Coronary artery (tissue), 2 donors: ENCODE measurements at regions not wholly inside any gene's neighbourhood (a gene's known extent, or its start where the extent isn't known, plus 50 kb on each side); places are given as distances from the start of the nearest gene placed in this dataset.
"Not testable (repeated sequence)": the region's sequence is repeated elsewhere in the genome, so short reads cannot be mapped to it uniquely, and the experiment has no call there.

Experiments used
- DNase-seq: peaks from one replicate; pipeline ENCODE4 v3.0.0-alpha.2; 2017; ENCODE audit warnings: low spot score
- H3K27ac ChIP-seq, 2 donors: fragments of 200-600 bp; sonication (generic); one replicate each; pipeline ENCODE4 v1.5.1; 2016 to 2019
- H3K4me3 ChIP-seq: fragments of 200-600 bp; sonication (generic); 2 replicates; pipeline ENCODE4 v1.5.1; 2016; ENCODE audit warnings: mild to moderate bottlenecking, moderate library complexity
- CTCF ChIP-seq: fragments of 200-600 bp; sonication (generic); IDR thresholded peaks from one replicate; pipeline ENCODE4 v1.5.1; 2019; ENCODE audit warnings: antibody characterized with exemption

DNA sequence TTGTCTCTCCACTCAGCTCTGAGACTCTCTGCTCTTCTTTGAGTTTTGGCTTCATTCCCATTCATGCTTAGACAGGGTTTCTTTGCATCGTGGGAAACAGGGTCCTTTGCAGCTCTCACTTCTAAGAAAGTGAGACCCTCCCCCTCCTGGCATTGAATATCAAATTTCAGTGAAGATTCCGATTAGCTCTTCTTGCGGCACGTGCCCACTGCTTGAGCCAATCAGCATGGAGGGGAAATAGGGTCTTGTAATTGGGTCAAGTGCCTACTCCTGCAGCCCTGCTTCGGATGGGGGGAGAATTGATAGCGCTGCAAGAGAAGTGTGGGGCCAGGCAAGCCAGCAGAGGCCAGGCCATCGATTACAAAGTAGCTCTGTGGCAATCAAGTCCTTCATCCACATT is 69.6 kb downstream of the TFAP2C start:
- Histone ChIP-seq H3K4me3 (no peak overlapping the region), H3K27ac (no peak overlapping the region)
- DNase-seq, result no peak
- no peak for TF ChIP-seq CTCF

GRCh38 chr20:56702931-56703840 is 74.1 kb downstream of the TFAP2C start:
- H3K4me3 ChIP-seq, result no peak overlapping the region
- no peak for DNase-seq
- no peak overlapping the region for H3K27ac ChIP-seq
- TF ChIP-seq CTCF, result no peak

DNA sequence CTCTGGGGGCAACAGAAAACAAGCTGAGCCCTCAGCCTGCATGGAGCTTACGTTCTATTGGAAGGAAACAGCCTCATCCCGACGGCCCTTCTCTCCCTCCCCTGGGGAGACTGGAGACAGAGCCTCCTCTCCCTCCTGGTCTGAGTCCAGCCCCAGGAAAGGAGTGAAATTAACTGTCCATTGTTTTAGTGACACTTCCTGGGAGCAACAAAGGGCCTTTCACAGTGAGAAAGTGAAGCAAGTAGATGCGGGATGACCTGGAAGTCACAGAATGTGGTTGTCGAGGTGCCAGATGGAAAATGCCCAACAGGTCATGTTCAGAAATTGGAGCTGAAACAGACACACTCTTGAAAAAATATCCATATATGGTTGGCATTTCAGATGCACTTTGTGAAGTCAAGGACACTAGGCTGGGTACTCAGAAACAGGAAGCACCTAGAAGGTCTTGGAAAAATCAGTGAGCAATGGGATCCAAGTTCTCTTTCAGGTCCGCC is 77.8 kb downstream of the TFAP2C start:
- no peak for DNase-seq
- no peak overlapping the region for H3K27ac ChIP-seq
- TF ChIP-seq CTCF, result no peak

GRCh38 chr20:56708991-56709390 is 79.9 kb downstream of the TFAP2C start:
- Histone ChIP-seq H3K4me3 (no peak overlapping the region), H3K27ac (no peak overlapping the region)
- TF ChIP-seq CTCF, result no peak
- no peak for DNase-seq

More for the DNA sequence above, 77.8 kb downstream of the TFAP2C start:
- no peak overlapping the region for H3K4me3 ChIP-seq

DNA sequence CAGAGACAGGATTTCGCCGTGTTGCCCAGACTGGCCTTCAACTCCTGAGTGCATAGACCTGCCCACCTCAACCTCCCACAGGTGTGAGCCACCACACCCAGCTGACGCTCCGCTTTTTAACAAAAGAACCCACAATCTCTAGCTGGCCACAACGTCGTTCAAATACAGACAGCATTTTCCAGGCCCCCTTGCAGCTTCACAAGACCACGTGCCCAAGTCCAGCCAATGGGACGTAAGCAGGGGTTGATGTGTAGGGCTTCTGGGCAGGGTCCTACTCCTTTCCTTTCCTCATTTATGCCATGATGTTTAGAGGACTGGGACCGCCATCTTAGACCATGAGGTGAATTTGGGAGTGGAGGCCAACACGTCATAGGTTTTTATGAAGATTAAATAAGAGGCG is 81.0 kb downstream of the TFAP2C start:
- no peak overlapping the region for H3K4me3 ChIP-seq
- H3K27ac ChIP-seq, result no peak overlapping the region
- no peak for DNase-seq
- no peak for TF ChIP-seq CTCF

DNA sequence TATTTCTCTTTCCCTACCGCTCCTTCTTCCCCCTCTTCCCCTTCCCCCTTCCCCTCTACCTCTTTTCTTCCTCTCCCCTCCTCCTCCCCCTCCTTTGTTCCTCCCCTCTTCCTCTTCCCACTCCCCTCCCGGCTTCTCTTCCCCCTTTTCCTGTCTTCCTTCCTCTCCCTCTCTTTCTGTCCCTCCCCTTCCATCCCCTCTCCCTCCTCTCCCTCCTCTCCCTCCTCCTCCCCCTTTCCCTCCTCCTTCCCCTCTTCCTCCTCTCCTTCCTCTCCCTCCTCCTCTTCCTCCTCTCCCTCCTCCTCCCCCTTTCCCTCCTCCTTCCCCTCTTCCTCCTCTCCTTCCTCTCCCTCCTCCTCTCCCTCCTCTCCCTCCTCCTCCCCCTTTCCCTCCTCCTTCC is 81.5 kb downstream of the TFAP2C start:
- H3K27ac ChIP-seq, DNase-seq, H3K4me3 ChIP-seq: not testable (repeated sequence)

DNA sequence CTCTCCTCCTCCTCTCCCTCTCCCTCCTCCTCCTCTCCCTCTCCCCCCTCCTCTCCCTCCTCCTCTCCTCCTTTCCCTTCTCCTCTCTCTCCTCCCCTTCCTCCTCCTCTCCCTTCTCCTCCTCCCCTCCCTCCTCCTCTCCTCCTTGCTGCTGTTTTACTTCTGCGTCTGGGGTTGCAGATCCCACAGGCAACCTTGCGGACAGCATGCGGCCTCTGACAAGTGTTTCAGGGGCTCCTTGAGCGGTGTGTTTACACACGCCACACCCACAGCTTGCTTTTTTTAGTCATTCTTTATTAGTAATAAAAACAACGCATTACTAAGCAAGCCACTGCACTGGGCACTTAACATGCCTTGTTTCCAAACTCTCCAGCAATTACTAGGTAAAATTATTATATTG is 81.9 kb downstream of the TFAP2C start:
- no peak for TF ChIP-seq CTCF
- Histone ChIP-seq H3K27ac (no peak overlapping the region), H3K4me3 (no peak overlapping the region)
- no peak for DNase-seq
